GM23248 (cell line): ENCODE measurements at regions not wholly inside any gene's neighbourhood (a gene's known extent, or its start where the extent isn't known, plus 50 kb on each side); places are given as distances from the start of the nearest gene placed in this dataset.

Experiments used
- EZH2 ChIP-seq: fragments of 200-600 bp; sonication (generic); IDR thresholded peaks from 2 replicates; pipeline ENCODE4 v1.6.1; 2018; ENCODE audit warnings: antibody characterized with exemption, mild to moderate bottlenecking; ENCODE audit not compliant: insufficient read depth, poor library complexity, severe bottlenecking
- EZH2phosphoT487 ChIP-seq: fragments of 200-600 bp; sonication (generic); IDR thresholded peaks from 2 replicates; pipeline ENCODE4 v1.6.1; 2018; ENCODE audit warnings: antibody characterized with exemption, moderate library complexity, mild to moderate bottlenecking, low read depth; ENCODE audit not compliant: insufficient read depth

- TF ChIP-seq EZH2phosphoT487 (no peak), EZH2 (no peak)
Measured at GRCh38 chr18:7458884-7459283, 108.2 kb upstream of the PTPRM start.
